CD4-positive, CD25-positive, alpha-beta regulatory T cell (primary cell): ENCODE measurements at regions not wholly inside any gene's neighbourhood (a gene's known extent, or its start where the extent isn't known, plus 50 kb on each side); places are given as distances from the start of the nearest gene placed in this dataset.
A peak's percentile ranks its signal among the peaks of the same experiment; 100 is the strongest.

ENCODE experiments used
- ATAC-seq, 2 donors: fragments of 150-1000 bp; cut with Tn5 transposase; one replicate each; pipeline ENCODE4 v1.10.0; 2021; ENCODE audit warnings: low read depth in 2 of 2, moderate number of reproducible peaks in 2 of 2, moderate library complexity in 1 of 2
- DNase-seq, 3 donors: peaks; one replicate each; pipeline versions ENCODE4 v3.0.0 to v3.0.0-alpha.2; 2012 to 2022; ENCODE audit warnings: mixed read lengths in 1 of 3
- H3K27ac ChIP-seq: one replicate; pipeline ENCODE4 v1.7.0; 2013; ENCODE audit warnings: mild to moderate bottlenecking, low read length; ENCODE audit not compliant: insufficient read depth, poor library complexity, severe bottlenecking
- H3K27me3 ChIP-seq: one replicate; pipeline ENCODE4 v1.7.0; 2013; ENCODE audit warnings: low read length; ENCODE audit not compliant: control insufficient read depth, insufficient read depth
- H3K36me3 ChIP-seq: one replicate; pipeline ENCODE4 v1.7.0; 2013; ENCODE audit warnings: mild to moderate bottlenecking, low read length, moderate library complexity; ENCODE audit not compliant: control insufficient read depth, insufficient read depth
- H3K4me1 ChIP-seq: 2 replicates; pipeline ENCODE4 v1.7.0; 2013; ENCODE audit warnings: mild to moderate bottlenecking, low read length; ENCODE audit not compliant: insufficient read depth, control insufficient read depth, poor library complexity, severe bottlenecking
- H3K4me3 ChIP-seq: one replicate; pipeline ENCODE4 v1.7.0; 2013; ENCODE audit warnings: low read depth, mild to moderate bottlenecking, low read length, moderate library complexity
- H3K9me3 ChIP-seq, 2 experiments: 1 replicate in 1 of 2; 2 replicates in 1 of 2; pipeline ENCODE4 v1.7.0; 2013; ENCODE audit warnings: low read length in 2 of 2, mild to moderate bottlenecking in 1 of 2, moderate library complexity in 1 of 2; ENCODE audit not compliant: control insufficient read depth in 2 of 2
- H3K27ac Mint-ChIP-seq, 3 donors: one replicate each; pipeline ENCODE4 v1.8.0; 2020 to 2022; ENCODE audit warnings: mild to moderate bottlenecking in 3 of 3, mixed read lengths in 3 of 3, moderate library complexity in 2 of 3
- H3K27me3 Mint-ChIP-seq: one replicate; pipeline ENCODE4 v1.8.0; 2022; ENCODE audit warnings: mild to moderate bottlenecking, mixed read lengths
- H3K36me3 Mint-ChIP-seq: one replicate; pipeline ENCODE4 v1.8.0; 2020; ENCODE audit warnings: mixed read lengths
- H3K4me1 Mint-ChIP-seq, 4 donors: one replicate each; pipeline ENCODE4 v1.8.0; 2020 to 2022; ENCODE audit warnings: mixed read lengths in 4 of 4, mild to moderate bottlenecking in 1 of 4
- H3K4me3 Mint-ChIP-seq, 4 donors: one replicate each; pipeline ENCODE4 v1.8.0; 2020 to 2022; ENCODE audit warnings: mild to moderate bottlenecking in 4 of 4, mixed read lengths in 4 of 4, moderate library complexity in 3 of 4
- H3K9me3 Mint-ChIP-seq, 7 donors: one replicate each; pipeline ENCODE4 v1.8.0; 2020 to 2022; ENCODE audit warnings: mixed read lengths in 7 of 7, mild to moderate bottlenecking in 3 of 7, moderate library complexity in 2 of 7

DNA sequence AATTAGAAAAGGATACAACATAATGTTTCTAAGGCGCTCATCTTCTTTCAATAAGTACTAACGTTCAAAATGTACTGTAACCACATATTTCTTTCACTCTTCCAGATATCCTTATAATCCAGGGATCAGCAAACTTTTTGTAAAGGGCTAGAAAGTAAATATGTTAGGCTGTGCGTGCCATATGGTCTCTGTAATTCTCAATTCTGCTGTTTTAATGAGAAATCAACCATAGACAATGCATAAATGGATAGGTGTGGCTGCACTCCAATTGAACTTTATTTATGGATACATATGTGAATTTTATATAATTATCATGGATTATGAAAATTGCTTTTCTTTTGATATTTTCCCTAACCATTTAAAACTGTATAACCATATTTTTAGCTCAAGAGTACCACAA, 459.4 kb downstream of the EPHA4 start:
- Histone ChIP-seq H3K27ac (no peak overlapping the region), H3K9me3 (no peaks in the 10 kb centered on the region), H3K36me3 (no peaks in the 10 kb centered on the region), H3K27me3 (peaks cover 3% of the 10 kb centered on the region), H3K4me1 (no peaks in the 10 kb centered on the region), H3K4me3 (no peak overlapping the region)
- no peak for DNase-seq
- H3K27me3 Mint-ChIP-seq = no peaks in the 10 kb centered on the region
- no peak overlapping the region for H3K4me3 Mint-ChIP-seq
- ATAC-seq = no peak
- no peaks in the 10 kb centered on the region for H3K36me3 Mint-ChIP-seq
- H3K4me1 Mint-ChIP-seq = no peaks in the 10 kb centered on the region
- peaks cover 0 to 1% (median 0%) of the 10 kb centered on the region in 7 donors for H3K9me3 Mint-ChIP-seq
- no peak overlapping the region for H3K27ac Mint-ChIP-seq

DNA sequence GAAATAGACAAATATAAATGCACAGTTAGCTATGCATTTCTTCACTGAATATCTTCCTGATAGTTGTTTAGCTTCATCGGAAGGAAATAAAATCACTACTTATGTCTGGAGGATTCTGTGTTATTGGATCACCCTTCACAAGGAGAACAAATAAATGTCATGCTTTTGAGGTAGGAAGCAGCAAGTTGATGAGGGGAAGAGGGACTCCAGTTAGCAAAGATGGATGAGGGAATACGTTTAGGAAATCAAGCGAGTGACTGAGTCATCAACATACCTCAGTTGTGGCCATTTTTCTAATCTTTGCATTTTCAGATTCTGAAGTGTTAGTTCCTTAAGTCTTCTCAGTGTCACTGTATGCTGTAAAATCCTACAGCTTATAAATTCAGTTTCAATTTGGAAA, 456.2 kb downstream of the EPHA4 start:
- ATAC-seq = no peak
- Mint-ChIP-seq H3K4me1 (no peaks in the 10 kb centered on the region), H3K9me3 (peaks cover 0 to 3% (median 0%) of the 10 kb centered on the region in 7 donors), H3K4me3 (no peak overlapping the region), H3K36me3 (no peaks in the 10 kb centered on the region), H3K27ac (no peak overlapping the region), H3K27me3 (no peaks in the 10 kb centered on the region)
- H3K4me3 ChIP-seq = no peak overlapping the region
- no peak for DNase-seq
- no peaks in the 10 kb centered on the region for H3K9me3 ChIP-seq
- no peaks in the 10 kb centered on the region for H3K27me3 ChIP-seq
- no peaks in the 10 kb centered on the region for H3K4me1 ChIP-seq
- H3K36me3 ChIP-seq = no peaks in the 10 kb centered on the region
- H3K27ac ChIP-seq = no peak overlapping the region

DNA sequence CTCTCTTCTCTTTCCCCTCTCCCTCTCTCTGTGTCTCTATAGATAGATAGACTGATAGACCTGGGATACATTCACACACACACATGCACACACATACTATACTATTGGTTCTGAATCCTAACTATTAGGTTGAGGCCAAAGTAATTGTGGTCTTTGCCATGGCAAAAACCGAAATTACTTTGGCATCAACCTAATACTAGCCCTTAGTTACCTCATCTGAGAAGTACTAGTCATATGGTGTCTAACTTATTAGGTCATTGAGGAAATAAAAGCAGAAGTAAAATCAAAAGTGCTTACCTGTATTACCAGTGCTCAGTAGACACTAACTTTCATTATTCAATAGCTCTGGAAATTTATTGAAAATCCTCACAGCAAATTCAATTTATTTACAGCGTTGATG, 451.5 kb downstream of the EPHA4 start:
- no peaks in the 10 kb centered on the region for H3K36me3 ChIP-seq
- no peak overlapping the region for H3K27ac Mint-ChIP-seq
- no peak for DNase-seq
- no peaks in the 10 kb centered on the region for H3K4me1 ChIP-seq
- no peaks in the 10 kb centered on the region for H3K27me3 Mint-ChIP-seq
- peaks cover 0 to 3% (median 0%) of the 10 kb centered on the region in 7 donors for H3K9me3 Mint-ChIP-seq
- no peaks in the 10 kb centered on the region for H3K27me3 ChIP-seq
- H3K9me3 ChIP-seq = no peaks in the 10 kb centered on the region
- no peak overlapping the region for H3K27ac ChIP-seq
- no peaks in the 10 kb centered on the region for H3K4me1 Mint-ChIP-seq
- H3K36me3 Mint-ChIP-seq = no peaks in the 10 kb centered on the region
- H3K4me3 Mint-ChIP-seq = no peak overlapping the region
- no peak overlapping the region for H3K4me3 ChIP-seq
- no peak for ATAC-seq

DNA sequence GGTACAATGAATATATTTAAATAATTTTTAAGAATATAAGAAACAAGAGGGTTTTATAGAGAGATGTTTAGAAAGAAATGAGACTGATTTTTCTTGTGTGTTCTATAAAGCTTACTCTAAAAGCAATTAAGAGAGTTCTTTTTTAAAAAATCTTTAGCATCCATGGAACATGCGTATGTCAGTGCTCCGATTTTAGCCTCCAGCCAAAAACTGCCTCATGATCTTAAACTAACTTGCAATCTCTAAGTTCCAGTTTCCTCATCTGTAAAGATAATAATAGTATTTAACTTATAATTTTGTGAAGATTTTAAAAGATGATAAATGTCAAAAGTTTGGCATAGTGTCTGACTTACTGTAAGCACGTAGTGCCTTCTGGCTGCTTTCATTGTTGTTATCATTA, 448.7 kb downstream of the EPHA4 start:
- H3K9me3 ChIP-seq = no peaks in the 10 kb centered on the region
- H3K4me3 ChIP-seq = no peak overlapping the region
- Mint-ChIP-seq H3K9me3 (peaks cover 1 to 9% (median 3%) of the 10 kb centered on the region in 7 donors), H3K4me3 (no peak overlapping the region), H3K4me1 (no peaks in the 10 kb centered on the region), H3K36me3 (no peaks in the 10 kb centered on the region), H3K27me3 (no peaks in the 10 kb centered on the region), H3K27ac (no peak overlapping the region)
- H3K27ac ChIP-seq = no peak overlapping the region
- no peak for DNase-seq
- no peaks in the 10 kb centered on the region for H3K36me3 ChIP-seq
- no peak for ATAC-seq
- H3K4me1 ChIP-seq = no peaks in the 10 kb centered on the region
- H3K27me3 ChIP-seq = no peaks in the 10 kb centered on the region

DNA sequence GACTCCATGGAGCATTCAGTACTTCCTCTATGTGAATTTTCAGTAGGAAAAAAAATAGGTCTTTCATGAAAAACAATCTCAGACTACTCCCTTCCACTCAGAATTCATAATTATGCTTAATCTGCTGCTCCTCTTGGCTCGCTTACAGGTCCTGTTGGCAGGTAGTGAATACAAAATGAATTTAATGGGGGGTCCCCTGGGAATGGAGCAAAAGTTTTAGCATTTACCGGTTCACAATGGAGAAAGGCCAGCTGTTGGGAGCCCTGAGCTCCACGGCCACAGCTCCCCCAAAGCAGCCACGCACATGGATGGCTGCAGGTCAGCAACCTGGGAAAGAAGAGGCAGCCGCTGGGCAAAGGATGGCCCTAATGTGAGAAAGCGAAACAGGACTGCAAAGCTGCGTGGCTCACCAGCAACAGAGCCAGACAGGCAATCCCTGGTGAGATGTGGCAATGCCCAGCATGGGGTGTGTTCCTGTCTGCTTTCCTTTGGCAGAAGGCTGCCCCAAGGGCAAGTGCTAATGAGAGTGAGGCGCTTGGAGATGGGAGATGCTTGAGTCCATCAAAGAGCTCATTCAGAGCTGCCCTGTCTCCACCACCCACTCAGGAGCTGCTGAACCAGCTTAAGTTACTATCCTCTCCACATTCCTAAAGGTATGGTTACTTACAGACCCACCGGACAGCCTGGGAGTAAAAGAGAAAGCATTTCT, 447.4 kb downstream of the EPHA4 start:
- peaks cover 1 to 9% (median 5%) of the 10 kb centered on the region in 7 donors for H3K9me3 Mint-ChIP-seq
- DNase-seq (no peak), ATAC-seq (no peak)
- H3K27me3 Mint-ChIP-seq = no peaks in the 10 kb centered on the region
- H3K36me3 Mint-ChIP-seq = no peaks in the 10 kb centered on the region
- Histone ChIP-seq H3K36me3 (no peaks in the 10 kb centered on the region), H3K9me3 (no peaks in the 10 kb centered on the region), H3K27ac (no peak overlapping the region), H3K4me1 (no peaks in the 10 kb centered on the region), H3K27me3 (no peaks in the 10 kb centered on the region), H3K4me3 (no peak overlapping the region)
- no peaks in the 10 kb centered on the region for H3K4me1 Mint-ChIP-seq
- peak overlapping the region in 1 of 4 donors; percentile 27 for H3K4me3 Mint-ChIP-seq
- no peak overlapping the region for H3K27ac Mint-ChIP-seq

DNA sequence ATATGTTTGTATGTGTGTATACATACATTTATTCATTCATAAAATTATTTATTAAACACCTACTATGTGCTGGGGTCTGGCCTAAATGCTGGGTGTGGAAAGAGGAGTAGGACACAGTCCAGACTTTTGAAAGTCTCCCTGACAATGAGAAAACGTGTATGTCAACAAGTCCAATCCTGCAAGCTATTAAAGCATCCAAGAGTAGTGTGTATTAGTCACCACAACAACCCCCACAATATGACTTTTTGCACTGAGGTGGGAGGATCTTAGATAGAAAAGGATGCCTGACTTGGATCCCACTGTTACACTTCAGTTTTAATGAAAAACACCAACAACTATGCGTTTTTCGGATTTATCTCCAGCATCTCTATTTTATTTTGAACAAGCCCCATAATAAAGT, 446.4 kb downstream of the EPHA4 start:
- Mint-ChIP-seq H3K4me1 (no peaks in the 10 kb centered on the region), H3K4me3 (no peak overlapping the region), H3K36me3 (no peaks in the 10 kb centered on the region), H3K27me3 (no peaks in the 10 kb centered on the region), H3K9me3 (peaks cover 1 to 9% (median 5%) of the 10 kb centered on the region in 7 donors), H3K27ac (no peak overlapping the region)
- ATAC-seq (no peak), DNase-seq (no peak)
- H3K9me3 ChIP-seq = no peaks in the 10 kb centered on the region
- no peaks in the 10 kb centered on the region for H3K4me1 ChIP-seq
- H3K27me3 ChIP-seq = no peaks in the 10 kb centered on the region
- no peaks in the 10 kb centered on the region for H3K36me3 ChIP-seq
- no peak overlapping the region for H3K27ac ChIP-seq
- H3K4me3 ChIP-seq = no peak overlapping the region

DNA sequence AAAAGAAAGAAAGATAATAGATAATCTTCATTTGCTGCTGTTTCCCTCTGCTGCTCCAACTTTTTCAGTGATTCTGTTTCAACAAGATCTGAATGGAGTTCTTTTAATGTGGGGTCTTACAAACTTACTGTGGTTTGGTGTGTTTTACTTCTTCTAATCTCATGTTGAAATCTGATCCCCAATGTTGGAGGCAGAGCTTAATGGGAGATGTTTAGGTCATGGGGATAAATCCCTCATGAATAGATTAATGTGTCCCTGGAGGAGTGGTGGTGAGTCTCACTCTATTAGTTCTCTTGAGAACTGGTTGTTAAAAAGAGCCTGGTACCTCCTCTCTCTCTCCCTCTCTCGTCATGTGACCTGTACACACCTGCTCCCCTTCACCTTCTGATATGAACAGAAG, 442.4 kb downstream of the EPHA4 start:
- no peak overlapping the region for H3K4me3 Mint-ChIP-seq
- no peak overlapping the region for H3K4me3 ChIP-seq
- no peaks in the 10 kb centered on the region for H3K36me3 Mint-ChIP-seq
- H3K27ac Mint-ChIP-seq = no peak overlapping the region
- no peaks in the 10 kb centered on the region for H3K27me3 Mint-ChIP-seq
- H3K36me3 ChIP-seq = no peaks in the 10 kb centered on the region
- ATAC-seq (no peak), DNase-seq (no peak)
- no peak overlapping the region for H3K27ac ChIP-seq
- peaks cover under 1 to 9% (median 5%) of the 10 kb centered on the region in 7 donors for H3K9me3 Mint-ChIP-seq
- H3K9me3 ChIP-seq = no peaks in the 10 kb centered on the region
- H3K27me3 ChIP-seq = no peaks in the 10 kb centered on the region
- H3K4me1 ChIP-seq = no peaks in the 10 kb centered on the region
- no peaks in the 10 kb centered on the region for H3K4me1 Mint-ChIP-seq

DNA sequence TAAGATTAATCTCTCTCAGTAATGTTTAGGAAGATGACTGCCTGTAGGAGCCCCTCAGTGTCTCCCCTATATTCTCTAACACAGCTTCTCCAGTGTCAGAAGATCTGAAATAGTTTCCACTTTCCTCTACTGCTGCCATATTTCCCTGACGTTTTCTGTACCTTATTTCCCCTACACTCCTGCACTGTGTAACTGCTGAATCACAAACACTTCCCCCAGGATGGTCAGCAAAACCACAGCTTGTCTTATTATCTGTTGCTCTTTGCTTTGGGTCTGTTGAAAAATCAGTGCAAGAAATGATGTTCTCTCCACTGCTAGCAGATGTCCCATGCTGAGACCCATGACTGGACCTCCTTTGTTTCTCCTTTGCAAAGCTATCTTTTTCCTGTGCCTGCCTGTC, 441.7 kb downstream of the EPHA4 start:
- H3K36me3 Mint-ChIP-seq = no peaks in the 10 kb centered on the region
- Histone ChIP-seq H3K27ac (no peak overlapping the region), H3K4me1 (no peaks in the 10 kb centered on the region), H3K4me3 (no peak overlapping the region), H3K36me3 (no peaks in the 10 kb centered on the region), H3K27me3 (no peaks in the 10 kb centered on the region), H3K9me3 (no peaks in the 10 kb centered on the region)
- ATAC-seq (no peak), DNase-seq (no peak)
- peaks cover 0 to 9% (median 5%) of the 10 kb centered on the region in 7 donors for H3K9me3 Mint-ChIP-seq
- no peaks in the 10 kb centered on the region for H3K4me1 Mint-ChIP-seq
- H3K4me3 Mint-ChIP-seq = no peak overlapping the region
- no peak overlapping the region for H3K27ac Mint-ChIP-seq
- no peaks in the 10 kb centered on the region for H3K27me3 Mint-ChIP-seq
